ENCODE measurements at regions not wholly inside any gene's neighbourhood (a gene's known extent, or its start where the extent isn't known, plus 50 kb on each side); places are given as distances from the start of the nearest gene placed in this dataset.

GRCh38 chr9:118367383-118367782 is 663.2 kb downstream of the TLR4 start:
- ATAC-seq = no peak
- TF ChIP-seq PATZ1 (CRISPR knock-in tag; IDR thresholded peaks at IDR 0.05; ENCODE audit: borderline replicate concordance) = no peak
- TF ChIP-seq ZNF70 (CRISPR knock-in tag; IDR thresholded peaks at IDR 0.05) = no peak
- TF ChIP-seq POU6F1 (CRISPR knock-in tag; IDR thresholded peaks at IDR 0.05; ENCODE audit: borderline replicate concordance, low read depth) = no peak
- TF ChIP-seq ESRRG (CRISPR knock-in tag; IDR thresholded peaks at IDR 0.05) = no peak
- TF ChIP-seq ZNF565 (CRISPR knock-in tag; conservative IDR thresholded peaks at IDR 0.05; ENCODE audit: low read depth) = no peak
- no peak for TF ChIP-seq RARB (CRISPR knock-in tag; IDR thresholded peaks at IDR 0.05)
- TF ChIP-seq TCF4 (CRISPR knock-in tag; IDR thresholded peaks at IDR 0.05; ENCODE audit: borderline replicate concordance) = no peak
- TF ChIP-seq TSHZ2 (CRISPR knock-in tag; IDR thresholded peaks at IDR 0.05) = no peak
- TF ChIP-seq SNAI2 (CRISPR knock-in tag; IDR thresholded peaks at IDR 0.05) = no peak
- TF ChIP-seq ZNF8 (CRISPR knock-in tag; IDR thresholded peaks at IDR 0.05) = no peak
- TF ChIP-seq, protein P1, sequence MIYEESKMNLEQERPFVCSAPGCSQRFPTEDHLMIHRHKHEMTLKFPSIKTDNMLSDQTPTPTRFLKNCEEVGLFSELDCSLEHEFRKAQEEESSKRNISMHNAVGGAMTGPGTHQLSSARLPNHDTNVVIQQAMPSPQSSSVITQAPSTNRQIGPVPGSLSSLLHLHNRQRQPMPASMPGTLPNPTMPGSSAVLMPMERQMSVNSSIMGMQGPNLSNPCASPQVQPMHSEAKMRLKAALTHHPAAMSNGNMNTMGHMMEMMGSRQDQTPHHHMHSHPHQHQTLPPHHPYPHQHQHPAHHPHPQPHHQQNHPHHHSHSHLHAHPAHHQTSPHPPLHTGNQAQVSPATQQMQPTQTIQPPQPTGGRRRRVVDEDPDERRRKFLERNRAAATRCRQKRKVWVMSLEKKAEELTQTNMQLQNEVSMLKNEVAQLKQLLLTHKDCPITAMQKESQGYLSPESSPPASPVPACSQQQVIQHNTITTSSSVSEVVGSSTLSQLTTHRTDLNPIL (CRISPR knock-in tag; IDR thresholded peaks at IDR 0.05; ENCODE audit: low read depth) = no peak
- no peak for TF ChIP-seq TOX (CRISPR knock-in tag; IDR thresholded peaks at IDR 0.05; ENCODE audit: borderline replicate concordance)
- TF ChIP-seq ISL1 (CRISPR knock-in tag; IDR thresholded peaks at IDR 0.05) = no peak
- TF ChIP-seq, protein P2, sequence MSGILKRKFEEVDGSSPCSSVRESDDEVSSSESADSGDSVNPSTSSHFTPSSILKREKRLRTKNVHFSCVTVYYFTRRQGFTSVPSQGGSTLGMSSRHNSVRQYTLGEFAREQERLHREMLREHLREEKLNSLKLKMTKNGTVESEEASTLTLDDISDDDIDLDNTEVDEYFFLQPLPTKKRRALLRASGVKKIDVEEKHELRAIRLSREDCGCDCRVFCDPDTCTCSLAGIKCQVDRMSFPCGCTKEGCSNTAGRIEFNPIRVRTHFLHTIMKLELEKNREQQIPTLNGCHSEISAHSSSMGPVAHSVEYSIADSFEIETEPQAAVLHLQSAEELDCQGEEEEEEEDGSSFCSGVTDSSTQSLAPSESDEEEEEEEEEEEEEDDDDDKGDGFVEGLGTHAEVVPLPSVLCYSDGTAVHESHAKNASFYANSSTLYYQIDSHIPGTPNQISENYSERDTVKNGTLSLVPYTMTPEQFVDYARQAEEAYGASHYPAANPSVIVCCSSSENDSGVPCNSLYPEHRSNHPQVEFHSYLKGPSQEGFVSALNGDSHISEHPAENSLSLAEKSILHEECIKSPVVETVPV (CRISPR knock-in tag; IDR thresholded peaks at IDR 0.05) = no peak

GRCh38 chr9:118384531-118385100 is 680.4 kb downstream of the TLR4 start:
- no peak for ATAC-seq
- TF ChIP-seq ZC3H10 (CRISPR knock-in tag; IDR thresholded peaks at IDR 0.05) (no peak), CSDC2 (CRISPR knock-in tag; IDR thresholded peaks at IDR 0.05) (no peak), ZNF70 (CRISPR knock-in tag; IDR thresholded peaks at IDR 0.05) (no peak), ESRRG (CRISPR knock-in tag; IDR thresholded peaks at IDR 0.05) (no peak), RARB (CRISPR knock-in tag; IDR thresholded peaks at IDR 0.05) (no peak), GLIS3 (CRISPR knock-in tag; IDR thresholded peaks at IDR 0.05) (no peak), ZNF8 (CRISPR knock-in tag; IDR thresholded peaks at IDR 0.05) (no peak), SNAI2 (CRISPR knock-in tag; IDR thresholded peaks at IDR 0.05) (no peak)
- TF ChIP-seq, protein P2 (CRISPR knock-in tag; IDR thresholded peaks at IDR 0.05) = no peak
- TF ChIP-seq, protein P1 (CRISPR knock-in tag; IDR thresholded peaks at IDR 0.05; ENCODE audit: low read depth) = no peak
